Inferior parietal cortex (tissue), 1 donor: ENCODE measurements at regions not wholly inside any gene's neighbourhood (a gene's known extent, or its start where the extent isn't known, plus 50 kb on each side); places are given as distances from the start of the nearest gene placed in this dataset.

Source experiments
- DNase-seq: peaks from one replicate; pipeline ENCODE4 v3.0.0-alpha.2; 2016; ENCODE audit errors: extremely low spot score

DNA sequence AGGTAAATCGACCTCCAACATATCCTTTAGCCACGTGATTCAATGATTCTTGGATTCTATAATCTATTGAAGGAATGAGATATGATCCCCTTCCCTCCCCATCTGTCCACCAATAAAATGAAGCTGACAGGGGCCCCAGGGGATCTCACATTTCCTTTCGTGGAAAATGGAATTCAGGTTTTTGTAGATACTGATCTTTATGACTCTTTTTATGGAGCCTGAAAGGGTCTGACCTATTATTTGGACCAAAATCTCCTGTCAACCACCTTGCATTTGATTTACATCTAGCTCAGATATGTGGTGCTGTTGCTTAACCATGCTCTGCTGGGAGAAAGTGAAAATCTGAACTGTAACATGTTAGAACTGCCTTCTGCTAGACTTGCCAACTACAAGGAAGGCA, 234.0 kb upstream of the CXCL12 start:
- DNase-seq, result no peak

DNA sequence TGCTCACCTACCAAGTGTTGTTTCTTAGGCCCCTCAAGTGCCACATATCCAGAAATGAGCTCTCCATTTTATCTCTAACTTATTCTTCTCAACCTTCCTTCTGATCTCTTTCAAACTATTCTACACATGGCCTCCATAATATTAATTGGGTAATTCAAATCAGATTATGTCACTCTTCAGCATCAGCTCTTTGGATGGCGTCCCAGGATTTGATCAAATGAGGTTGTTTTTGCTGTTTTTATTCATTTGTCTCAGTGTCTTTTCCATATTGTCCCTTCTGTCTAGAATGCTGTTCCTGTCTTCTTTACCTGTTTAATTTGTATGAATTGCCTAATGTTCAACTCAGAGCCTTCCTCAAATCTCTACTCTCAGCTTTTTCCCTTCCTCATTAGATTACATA, 234.6 kb upstream of the CXCL12 start:
- DNase-seq, result no peak

DNA sequence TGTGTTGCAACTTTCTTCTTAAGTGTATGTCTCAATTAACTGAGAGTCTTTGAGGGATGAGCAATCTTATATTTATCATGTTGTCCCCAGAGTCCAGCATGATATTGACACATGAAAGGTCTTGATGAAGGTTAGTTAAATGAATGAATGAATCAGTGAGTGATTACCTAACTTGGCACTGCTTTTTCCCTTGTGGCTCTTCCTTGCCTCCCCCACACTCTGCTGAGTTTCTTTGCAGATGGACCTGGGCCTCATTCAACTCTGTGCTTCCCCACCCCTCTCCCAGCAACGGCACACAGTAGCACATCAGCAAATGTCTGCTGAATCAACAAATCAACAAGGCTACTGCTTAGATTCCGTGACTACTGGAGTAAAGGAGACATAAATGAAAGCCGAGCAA, 235.1 kb upstream of the CXCL12 start:
- DNase-seq, result no peak

DNA sequence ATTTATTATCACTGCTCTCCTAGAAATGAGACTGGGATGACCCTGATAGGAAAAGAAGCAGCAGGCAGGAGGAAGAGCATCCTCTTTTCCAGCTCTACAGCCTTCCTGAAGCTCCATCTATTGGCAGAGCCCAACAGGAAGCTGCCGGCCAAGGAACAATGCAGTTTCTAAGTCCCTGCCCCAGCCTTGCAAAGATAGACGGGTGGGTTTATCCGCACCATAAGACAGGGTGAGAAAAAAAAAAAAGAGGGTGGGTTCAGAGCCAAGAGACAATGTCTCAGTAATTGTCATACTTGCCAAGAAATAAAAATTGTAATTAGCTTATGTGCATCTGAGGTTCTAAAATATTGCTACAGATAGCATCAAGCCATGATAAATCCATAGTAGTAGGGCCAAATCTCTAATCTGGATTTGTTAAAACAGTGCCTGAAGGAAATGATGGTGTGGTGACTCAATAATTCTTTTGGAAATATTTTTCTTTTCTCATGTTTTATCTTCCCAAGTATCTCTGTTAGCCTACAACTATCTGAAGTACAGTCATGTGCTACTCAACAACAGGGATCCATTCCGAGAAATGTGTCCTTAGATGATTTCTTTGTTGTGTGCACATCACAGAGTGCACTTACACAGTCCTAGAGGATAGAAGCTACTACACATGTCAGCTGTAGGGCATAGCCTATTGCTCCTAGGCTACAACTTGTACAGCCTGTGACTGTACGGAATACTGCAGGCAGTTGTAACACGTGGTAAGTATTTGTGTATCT, 242.9 kb upstream of the CXCL12 start:
- DNase-seq, result no peak

DNA sequence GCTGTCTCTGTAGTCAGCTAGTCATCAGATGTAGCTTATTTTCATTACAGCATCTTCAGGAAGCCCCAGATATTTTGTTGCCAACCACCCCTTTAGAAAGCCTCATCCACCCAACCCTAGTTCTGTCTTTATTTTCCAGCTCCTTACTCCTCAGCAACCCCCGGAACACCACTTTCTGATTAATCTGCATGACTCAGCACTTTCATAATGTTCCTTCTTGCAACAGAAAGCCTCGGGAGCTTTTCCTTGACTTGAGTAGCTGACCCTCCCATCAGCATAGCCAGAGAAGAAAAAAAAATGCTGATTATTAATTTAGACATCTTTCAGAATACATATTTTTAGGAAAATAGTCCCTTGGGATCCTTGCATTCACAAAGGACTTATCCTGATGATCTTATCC, 244.0 kb upstream of the CXCL12 start:
- DNase-seq, result no peak

DNA sequence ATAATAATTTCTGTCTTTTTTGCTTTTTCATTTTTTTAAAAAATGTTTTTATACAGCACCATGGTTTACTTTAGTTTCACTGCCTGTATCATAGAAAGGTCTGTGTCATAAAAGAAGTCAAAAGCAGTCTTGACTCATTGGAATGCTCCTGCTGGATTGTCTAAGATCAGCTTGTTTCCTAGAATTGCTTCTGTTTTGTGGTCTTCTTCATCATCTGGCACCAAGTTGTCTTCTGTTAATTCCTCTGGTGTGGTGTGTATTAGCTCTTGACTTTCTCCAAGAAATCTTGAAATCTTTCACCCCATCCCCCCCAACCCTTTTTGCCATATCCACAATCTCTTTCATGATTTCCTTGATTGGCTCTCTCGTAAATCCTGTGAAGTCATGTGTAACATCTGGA, 250.3 kb upstream of the CXCL12 start:
- no peak for DNase-seq

DNA sequence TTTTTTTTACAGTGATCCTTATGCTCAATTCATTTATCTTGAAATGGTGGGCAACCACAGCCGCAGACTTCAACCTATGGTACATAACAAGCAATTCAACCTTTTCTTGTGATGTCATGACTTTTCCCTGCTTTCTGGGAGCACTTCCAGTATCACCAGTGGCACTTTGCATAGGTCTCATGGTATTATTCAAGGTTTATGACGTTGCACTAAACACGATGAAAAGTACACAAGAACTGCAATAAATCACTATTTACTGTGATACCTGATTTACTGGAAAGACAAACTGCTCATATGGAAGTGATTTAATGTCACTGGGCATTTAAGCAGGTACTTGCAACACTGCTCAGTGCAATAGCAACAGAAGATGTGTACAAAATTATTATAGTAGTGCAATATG, 251.7 kb upstream of the CXCL12 start:
- DNase-seq, result no peak

DNA sequence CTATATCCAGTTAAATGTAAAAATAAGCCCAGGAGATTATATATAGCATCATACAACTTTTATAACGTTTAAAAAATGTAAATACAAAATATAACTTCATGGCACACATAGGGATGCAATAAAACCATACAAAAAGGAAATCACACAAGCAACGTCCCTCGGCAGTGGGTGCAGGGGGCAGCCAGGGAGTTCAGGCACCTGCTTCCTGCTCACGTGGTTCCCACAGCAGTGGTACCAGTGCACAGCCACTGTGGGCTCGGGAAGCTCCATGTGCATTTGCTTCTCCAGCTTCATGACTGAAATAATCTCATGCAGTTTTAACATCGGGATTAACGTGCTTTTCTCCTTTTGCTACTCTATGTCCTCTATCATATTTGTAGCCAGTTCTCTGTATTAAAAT, 255.5 kb upstream of the CXCL12 start:
- DNase-seq, result no peak

DNA sequence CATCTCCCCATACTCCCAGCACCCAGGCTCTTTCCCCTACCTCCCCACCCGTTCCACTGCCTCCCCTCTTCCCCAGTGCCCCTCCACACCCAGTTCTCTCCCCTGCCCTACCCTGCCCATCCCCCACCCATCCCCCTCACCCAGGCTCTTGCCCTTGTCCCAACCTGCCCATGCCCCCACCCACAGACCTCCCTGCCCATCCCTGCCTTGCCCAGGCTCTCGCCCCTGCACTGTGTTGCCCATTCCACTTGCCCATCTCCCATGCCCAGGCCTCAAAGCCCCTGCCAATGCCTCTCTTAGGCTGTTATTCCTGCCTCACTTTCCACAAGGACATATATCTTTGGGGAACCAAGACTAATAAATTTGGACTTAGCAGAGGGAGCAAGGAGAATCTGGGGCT, 262.6 kb upstream of the CXCL12 start:
- DNase-seq, result no peak

DNA sequence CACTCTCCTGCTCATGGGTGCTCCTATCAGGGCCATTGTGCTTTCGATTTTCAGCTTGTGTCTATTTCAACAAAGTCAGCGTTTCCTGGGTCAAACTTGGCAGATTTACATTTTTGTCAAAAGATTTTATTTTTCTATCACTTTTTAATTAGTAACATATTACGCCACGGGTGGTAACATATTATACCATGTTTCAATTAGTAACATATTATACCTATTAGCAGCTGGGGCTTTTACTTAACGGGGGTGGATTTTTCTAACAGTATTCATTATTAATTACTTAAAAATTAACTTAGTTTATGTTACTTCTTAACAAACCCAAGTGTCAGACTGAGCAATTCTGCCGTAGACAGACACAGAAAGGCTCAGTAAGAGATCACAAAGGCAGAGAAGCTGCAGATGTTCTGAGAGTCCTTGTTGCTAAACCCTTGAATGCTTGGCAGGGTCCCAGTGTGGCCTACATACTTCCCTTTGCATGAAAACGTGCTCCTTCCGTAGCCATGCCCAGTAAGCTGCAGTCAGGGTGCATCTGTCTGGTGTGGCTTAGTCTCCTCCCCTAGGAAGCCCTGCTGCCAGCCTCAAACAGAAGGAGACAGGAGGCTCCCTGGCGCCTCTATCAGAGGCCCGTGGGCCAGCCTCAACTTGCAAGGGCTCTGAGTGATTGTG, 263.1 kb upstream of the CXCL12 start:
- DNase-seq, result no peak

DNA sequence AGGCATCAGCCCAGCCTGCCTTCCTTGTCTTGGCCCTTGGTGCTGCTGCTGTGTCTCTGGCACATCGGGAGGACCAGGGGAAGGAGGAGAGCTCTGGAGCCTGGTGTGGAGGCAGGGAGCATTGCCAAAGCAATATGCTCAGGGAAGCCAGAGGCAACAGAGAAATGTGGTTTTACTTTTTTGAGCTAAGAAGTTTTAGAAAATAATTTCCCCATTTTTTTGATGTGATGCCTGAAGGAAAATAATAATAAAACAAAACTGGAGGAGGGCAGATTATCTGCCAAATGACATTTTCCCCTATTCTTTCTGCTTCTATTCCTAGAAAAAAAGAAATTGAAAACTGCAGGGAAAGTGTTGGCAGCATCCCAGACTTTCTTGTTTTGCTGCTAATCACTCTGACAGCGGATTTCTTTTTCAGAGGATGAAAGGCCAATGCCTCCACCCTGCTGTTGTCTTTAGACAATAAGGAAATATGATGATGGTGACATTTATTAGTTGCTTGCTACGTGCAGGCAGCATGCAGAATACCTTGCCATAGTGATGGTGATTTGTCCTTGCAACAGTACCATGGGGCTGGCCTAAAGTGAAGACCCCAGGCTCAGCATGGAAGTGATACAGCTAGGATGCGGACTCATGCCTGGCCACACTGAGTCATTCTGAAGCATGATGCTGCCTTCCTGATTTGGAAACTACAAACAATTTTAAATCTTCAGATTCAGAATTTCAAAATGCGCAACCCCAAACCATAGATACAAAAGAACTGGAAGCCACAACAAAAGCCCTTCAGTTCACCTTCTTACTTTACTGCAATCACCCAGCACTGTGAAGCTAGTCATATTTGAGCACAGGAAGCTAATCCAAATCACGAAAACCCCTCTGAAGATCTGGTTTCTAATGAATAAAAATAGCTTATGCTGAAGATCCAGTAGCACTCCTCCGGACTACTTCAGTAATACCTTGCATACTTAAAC, 260.2 kb upstream of the TMEM72 start:
- DNase-seq, result peak; percentile 5

DNA sequence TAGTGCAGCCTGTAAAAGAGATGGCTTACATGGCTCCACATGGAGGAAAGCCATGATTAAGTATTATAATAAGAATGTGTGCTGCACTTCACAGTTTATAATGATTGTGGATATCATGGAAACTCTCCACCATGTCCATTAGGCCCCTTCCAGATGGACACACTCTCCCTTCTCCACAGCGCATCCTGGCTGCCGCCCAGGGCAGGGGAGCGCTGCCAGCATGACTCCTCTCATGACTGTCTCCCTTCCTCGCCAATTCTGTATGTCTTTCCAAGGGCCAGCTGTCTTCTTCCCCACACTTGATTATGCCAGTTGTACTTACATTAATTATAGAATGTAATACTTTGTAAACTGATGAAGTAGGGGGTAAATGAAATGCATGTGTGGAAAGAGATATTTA, 259.3 kb upstream of the TMEM72 start:
- DNase-seq, result no peak

DNA sequence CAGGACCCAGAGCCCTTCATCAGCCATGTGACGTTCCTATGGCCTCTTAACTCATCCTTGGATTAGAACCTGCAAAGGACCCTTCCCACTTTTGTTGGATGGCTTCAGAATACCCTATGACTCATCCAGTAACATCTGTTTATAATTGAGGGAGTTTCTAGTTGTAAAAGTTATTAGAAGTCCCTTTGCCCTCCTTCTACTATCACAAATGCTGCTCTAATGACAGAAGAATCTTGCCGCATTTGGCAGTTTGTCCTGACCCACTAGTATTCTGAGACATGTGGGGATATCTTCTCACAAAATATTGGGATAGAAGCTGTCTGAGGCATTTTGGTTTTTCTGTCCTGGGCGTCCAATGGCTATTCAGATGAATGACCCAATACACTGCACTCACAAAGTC, 251.8 kb upstream of the TMEM72 start:
- no peak for DNase-seq

DNA sequence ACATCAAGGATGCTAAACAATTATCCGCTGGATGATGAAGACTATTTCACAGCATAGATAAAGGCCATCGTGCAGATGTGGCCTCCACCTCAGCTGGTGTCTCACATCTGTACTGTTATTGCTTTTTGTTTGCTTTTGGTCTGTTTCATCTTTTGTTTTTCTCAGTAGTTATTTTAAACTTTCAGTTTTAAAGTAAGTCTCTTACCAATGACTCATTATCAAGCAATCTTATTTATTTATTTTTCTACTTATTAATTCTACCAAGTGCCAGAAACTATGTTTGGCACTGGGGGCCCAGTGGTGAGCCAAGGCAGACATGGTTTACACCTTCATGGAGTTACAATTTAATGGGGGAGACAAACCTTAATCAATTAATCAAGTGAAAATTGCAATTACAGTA, 250.9 kb upstream of the TMEM72 start:
- no peak for DNase-seq

DNA sequence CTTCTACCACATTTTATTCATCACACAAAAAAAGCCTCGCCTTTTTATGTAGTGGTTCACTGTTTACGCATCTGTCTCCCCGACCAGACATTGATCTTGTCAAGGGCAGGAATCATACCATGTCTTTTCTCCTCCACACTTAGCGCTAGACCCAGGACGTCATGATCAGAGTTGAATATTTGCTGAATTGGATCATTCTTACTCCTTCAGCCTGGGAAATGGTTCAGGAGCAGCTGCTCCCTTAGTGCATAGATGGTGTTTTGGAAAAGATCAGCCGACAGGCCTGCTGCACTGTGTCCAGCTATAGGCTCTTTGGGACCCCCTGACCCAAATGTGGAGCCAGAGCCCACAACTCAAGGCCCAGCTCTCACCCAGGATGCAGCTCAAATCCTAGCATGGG, 249.1 kb upstream of the TMEM72 start:
- no peak for DNase-seq

DNA sequence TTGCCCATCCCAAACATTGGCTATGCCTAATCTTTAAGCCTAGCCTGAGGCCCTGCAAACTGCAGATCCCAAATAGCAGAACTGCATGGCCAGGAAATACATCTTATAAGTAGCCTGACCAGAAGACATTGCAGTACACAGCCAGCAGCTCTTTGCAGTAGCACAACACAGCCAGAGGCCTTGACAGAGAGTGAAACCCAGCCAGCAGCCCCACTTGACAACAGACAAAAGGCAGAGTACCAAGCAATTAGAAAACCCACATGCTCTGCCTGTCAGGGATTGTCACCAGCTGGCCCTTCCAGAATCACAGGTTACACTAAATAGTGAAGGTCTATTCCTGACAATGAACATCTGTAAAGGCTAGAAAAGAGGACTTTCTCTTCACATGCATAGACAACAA, 242.8 kb upstream of the TMEM72 start:
- no peak for DNase-seq

DNA sequence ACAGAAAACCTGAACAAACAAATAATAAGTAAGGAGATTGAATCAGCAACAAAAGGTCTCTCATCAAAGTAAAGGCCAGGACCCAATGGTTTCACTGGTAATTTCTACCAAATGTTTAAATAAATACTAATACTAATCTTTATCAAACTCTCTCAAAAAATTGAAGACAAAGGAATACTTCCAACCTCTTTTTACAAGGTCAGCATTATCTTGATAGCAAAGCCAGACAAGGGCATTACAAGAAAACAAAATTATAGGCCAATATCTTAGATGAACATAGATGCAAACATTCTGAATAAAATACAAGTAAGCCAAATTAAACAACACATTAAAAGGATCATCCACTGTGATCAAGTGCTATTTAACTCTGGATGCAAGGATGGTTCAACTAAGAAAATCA, 239.8 kb upstream of the TMEM72 start:
- no peak for DNase-seq

DNA sequence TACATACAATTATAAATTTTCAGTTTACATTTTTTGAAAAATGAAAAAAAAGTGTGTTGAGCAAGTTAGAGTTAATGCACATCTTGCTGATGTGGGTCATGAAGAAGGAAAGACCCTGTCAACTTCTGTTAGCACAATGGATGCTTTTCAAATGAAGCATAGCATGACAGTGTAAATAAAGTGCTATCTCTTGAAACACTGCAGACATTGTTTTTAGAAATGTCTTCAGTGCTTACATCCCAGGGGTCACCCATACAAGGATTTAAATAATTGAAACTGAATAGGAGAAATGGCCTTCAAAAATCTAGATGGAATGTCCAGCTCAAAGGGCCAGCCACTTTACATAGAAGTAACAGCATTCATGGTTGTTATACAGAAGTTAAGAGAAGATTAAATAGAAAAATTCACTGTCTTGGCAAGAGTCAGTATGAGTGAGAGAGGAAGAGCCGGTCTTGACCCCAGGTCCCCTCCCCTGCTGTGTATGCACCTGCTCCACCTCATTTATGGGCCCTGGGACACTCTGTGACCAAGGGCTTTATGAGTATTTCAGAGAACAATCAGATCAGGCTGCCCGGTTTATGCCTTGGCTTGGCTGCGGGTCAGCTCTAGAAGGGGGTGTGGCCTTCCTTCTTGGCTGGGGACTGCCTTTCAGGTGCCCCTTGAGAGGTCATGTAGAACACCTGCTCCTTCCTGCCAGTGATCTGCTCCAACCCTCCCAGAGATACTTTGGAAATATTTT, 237.7 kb upstream of the TMEM72 start:
- DNase-seq, result no peak

DNA sequence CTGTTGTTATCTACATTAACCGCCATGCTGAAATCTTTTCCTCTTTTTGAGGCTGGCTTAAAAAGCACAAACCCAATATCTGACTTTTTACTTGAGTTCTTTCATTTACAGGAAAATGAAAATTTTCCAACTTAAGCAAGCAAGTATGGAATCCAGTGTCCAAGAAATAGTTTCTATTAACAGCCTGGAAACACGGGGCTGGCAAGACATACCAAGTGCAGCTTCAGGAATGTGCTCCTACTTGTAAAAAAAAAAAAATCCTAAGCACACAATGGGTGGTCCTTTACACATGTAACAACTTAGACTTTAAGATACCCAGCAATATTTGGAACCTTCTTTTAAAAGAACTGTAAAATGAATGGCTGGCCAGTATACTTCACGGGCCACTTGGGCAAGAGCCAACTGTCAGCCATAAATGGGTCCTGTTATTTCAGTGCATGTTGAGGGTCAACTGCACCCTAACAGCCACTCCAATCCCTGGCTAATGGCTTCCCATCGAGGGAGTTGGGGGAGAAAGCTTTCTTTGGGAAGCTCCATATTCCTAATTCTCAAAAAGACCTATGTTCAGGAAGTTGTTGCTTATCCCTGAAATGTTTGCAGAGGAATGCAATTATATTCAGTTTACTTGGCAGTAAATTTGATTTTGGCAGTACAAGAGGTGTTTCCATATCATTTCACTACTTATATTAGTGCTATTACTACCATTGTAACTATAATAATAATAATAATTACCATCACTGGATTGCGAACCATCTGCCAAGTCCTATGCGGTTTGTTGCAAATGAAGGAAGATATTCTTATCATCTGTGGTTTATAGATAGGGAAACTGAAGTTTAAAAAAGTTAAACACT, 236.4 kb upstream of the TMEM72 start:
- DNase-seq, result no peak

DNA sequence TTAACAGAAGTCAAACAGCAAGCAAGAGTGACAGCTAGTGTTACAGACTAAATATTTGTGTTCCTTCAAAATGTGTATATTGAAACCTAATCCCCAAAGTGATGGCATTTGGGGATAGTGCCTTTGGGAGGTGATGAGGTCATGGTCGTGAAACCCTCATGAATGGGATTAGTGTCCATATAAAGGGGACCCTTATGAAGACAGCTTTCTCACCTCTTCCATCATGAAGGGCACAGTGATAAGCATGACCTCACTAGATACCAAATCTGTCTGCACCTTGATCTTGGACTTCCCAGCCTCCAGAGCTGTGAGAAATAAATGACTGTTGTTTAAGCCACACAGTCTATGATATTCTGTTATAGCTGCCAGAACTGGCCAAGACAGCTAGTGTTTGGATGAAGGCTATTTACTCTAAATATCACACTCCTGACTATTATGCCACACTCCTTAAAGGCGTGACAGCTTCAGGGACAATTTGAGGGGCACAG, 235.7 kb upstream of the TMEM72 start:
- DNase-seq, result no peak

DNA sequence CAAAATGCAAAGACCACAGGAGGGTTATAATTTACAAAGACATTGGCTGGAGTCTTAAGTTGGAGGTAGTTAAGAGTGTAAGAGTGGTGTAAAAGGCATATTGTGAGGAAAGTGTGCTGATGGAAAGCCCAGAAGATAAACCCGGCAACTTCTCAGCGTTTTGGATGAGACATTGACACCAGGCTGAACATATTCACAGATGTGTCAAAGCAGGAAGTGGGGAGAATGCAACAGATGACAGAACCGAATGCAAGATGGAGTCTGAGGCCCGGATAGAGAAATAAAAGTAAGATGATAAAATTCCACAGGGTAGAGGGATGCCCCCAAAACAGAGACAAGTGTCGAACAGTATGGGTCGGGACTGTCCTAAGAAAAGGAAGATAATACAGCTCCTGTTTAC, 230.4 kb upstream of the TMEM72 start:
- no peak for DNase-seq
